GM21528 (cell line): ENCODE measurements at regions not wholly inside any gene's neighbourhood (a gene's known extent, or its start where the extent isn't known, plus 50 kb on each side); places are given as distances from the start of the nearest gene placed in this dataset.

ENCODE experiments used
- ATAC-seq: cut with Tn5 transposase; IDR thresholded peaks from one replicate; pipeline ENCODE4 v1.9.1; 2021; ENCODE audit warnings: mild to moderate bottlenecking, moderate library complexity; ENCODE audit not compliant: unreplicated experiment, low FRiP score

- no peak for ATAC-seq
Measured at GRCh38 chr5:33309536-33310345, 131.0 kb upstream of the TARS1 start.

GRCh38 chr5:33310451-33310850 is 130.3 kb upstream of the TARS1 start:
- no peak for ATAC-seq

DNA sequence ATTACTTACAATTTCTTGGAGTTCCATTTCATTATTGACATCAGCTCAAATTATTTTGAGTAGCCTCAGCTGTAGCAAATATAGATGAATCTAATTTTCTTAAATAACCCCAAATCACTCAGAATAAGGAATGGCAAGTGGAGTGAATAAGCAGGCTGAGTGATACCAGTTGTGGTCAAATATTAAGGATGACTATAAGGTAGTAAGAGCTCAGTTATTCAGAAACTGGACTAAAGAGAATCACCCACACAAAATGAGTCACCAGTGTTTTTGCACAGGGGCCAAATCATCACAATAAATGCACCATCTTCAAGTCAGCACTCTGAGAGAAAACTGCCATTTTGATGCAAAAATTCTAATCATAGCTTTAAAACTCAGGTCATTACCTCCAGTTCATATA is 128.9 kb upstream of the TARS1 start:
- ATAC-seq = no peak

DNA sequence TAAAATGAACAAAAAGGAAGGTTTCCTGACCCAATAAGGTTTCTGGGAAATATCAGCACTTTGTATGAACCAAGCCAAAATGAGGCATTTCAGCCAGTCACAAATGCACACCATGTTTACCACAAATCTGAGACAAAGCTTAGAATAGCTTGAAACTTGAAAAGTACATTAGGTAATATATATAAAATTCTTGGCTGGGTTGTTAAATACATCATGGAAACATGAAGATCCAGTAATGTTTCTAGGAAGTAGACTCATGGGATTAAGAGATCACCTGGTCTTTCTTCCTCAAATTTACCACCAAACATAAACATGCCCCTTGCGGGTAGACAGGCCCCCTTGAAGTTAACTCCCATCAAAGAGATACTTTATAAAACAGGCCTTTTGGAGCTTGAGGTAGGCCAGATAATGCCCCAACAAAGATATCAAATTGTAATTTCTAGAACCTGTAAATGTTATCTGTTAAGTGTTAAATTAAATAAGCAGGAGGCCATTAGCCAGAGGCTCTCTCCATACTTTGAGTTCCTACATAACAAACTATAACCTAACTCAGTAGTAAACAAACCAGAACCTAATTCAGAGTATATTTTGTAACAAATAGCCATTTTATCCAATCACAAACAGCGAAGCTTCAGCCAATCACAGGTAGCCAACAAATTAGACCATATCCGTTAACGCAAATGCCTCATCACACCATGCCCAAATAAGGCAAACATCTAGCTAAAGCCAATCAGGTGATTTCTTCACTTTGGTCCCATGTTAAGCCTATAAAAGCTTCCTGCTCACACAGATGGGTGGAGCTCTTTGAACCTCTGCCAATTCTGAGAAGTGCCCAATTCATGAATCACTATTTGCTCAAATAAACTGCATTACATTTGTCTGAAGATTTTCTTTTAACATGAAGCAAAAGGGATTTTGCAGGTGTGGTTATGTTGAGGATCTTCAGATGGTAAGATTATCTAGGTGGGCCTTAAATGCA is 127.9 kb upstream of the TARS1 start:
- no peak for ATAC-seq

- no peak for ATAC-seq
Measured at GRCh38 chr5:33315189-33315588, 125.6 kb upstream of the TARS1 start.

DNA sequence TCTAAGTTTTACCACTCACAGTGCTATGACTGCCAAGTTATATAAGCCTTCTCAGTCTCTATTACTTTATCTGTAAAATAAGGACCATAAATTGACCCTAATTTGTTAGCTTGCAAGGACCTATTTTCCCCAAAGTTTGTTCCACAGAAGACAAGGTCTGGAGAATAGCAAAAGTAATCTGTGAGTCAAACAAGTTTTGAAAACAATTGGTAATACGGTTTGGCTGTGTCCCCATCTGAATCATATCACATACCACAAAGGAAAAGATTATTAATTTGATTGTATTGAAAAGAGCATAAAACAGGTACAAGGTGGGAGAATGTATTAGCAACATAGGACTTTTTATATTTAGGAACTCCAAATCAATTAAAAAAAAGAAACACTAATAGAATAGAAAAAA is 124.0 kb upstream of the TARS1 start:
- ATAC-seq = no peak

GRCh38 chr5:33317271-33317670 is 123.5 kb upstream of the TARS1 start:
- ATAC-seq = no peak

DNA sequence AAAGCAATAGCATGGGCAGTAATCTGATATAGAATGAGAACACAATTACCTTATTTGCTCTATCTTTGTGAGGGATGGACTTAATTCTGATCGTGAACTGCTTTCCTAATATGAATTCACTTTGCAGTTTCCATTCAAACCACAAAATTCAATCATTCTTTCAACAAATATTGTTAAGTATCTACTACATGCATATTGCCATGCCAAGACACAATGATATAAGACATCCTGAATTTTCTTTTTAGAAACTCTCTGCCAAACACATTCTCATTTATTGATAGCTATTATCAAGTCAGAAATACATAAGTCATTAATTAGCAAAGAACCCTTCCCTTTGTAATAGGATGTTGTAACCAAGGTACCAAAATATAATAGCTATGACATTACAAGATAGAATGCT is 121.6 kb upstream of the TARS1 start:
- ATAC-seq = no peak

GRCh38 chr5:33319841-33320240 is 120.9 kb upstream of the TARS1 start:
- ATAC-seq = no peak

DNA sequence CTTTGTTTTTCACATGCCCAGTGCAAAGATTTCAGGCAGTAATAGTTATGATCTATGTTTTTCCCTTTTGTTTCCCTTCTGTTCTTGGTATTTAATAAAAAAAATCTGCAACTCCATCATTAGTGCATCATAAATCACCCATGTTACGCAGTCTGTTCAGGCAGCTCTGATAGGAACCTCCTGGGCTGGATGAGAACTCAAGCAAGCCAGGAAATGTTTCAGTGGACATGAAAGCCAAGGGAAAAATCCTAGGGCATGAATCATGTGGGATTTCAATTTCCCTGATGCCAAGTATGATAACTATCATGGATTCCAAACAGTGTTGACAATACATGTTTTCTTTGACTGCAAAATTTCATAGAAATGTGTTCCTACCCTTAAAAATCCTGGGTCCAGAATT is 119.7 kb upstream of the TARS1 start:
- ATAC-seq = no peak

DNA sequence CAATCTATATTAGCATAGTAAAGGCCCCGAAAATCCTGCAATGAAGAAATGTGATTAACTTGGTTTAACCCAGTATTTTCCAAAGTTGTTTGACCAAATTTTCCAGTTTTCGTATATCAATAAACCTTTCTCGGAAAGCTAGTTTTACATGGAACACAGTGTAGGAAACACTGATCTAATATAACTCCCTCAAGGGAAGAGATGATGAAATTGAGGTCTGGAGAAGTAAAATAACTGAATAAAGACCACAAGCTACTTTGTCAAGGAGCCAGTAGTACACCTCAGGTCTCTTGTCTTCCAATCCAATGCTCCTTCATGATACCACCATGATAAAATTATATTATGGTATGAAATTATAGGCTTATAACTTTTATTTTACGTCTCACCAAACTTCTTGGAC is 118.1 kb upstream of the TARS1 start:
- ATAC-seq = no peak

GRCh38 chr5:33324667-33325307 is 116.0 kb upstream of the TARS1 start:
- no peak for ATAC-seq

- no peak for ATAC-seq
Measured at GRCh38 chr5:33328818-33329217, 111.9 kb upstream of the TARS1 start.

DNA sequence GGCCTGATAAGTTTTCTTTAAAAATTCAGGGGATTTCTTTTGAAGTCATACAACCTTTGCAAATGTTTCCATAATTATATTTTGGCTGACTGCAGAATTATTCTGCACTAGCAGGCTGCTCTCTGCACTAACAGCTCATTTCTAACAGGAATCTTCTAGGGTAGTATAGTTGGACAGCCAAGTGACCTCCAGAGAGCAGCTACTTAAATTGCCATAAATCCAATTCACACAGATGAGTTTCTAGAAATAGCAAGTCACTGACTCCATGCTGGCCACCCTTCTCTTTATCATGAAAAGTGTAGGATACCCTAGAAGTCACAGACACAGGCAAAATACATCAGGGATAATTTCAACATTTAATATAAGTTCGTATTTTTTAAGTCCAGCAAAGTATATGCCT is 110.9 kb upstream of the TARS1 start:
- ATAC-seq = no peak

GRCh38 chr5:33330426-33330825 is 110.3 kb upstream of the TARS1 start:
- ATAC-seq = no peak

DNA sequence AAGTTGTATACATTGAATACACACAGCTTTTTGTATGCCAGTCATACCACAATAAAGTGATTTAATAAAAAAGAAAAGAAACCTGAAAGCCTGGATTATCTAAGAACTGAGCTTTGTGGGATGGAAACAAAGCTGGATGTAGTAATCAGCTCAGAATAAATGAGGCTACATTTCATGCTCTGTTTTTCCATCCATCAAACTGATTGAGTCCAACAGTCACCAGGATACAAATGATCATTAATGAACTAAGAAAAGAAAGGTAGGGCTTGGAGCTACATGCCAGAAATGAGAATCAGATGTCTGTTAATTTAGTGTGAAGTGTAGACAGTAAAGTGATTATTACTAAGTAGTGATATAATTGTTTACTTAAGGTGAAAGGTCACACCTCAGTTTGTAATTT is 109.8 kb upstream of the TARS1 start:
- no peak for ATAC-seq

DNA sequence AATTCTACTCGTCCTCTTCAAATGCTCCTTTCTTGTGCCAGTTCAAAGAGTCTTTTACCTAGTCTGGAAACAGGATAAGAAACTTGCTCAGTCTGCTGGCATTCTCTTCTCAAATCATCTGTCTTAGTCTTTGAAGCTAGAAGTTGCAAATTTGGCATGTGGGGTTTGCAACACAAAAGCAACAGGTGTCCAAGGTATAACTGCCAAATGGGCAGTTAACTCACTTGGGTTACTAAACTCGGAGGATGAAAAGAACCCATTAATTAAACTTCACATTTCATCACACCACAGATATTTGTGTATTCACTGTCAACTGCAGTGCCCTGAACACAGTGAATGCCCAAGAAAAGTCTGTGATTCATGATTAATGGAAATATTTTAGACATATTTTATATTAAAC is 108.0 kb upstream of the TARS1 start:
- no peak for ATAC-seq

DNA sequence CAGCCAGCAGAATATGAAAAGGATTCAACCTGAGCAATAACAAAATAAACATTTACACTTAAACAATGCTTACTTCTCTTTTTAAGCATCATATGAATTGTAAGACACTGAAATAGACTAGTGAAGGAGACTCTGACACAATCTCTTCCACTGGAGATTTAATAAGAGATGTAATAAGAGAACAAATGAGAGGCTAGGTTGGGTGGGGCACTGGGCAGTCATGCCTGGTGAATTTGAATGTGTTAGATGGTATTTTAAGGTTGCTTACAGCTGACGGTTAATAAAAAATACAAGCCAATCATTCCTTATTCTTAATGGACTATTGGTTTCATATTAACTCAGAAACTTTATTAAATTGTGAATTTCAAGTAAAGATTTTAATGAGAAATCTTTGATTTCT is 105.9 kb upstream of the TARS1 start:
- no peak for ATAC-seq

- ATAC-seq = no peak
Measured at GRCh38 chr5:33336891-33337636, 103.7 kb upstream of the TARS1 start.

GRCh38 chr5:33337637-33337992 is 103.2 kb upstream of the TARS1 start:
- ATAC-seq = no peak
